NCI-H460 (cell line): ENCODE measurements at regions not wholly inside any gene's neighbourhood (a gene's known extent, or its start where the extent isn't known, plus 50 kb on each side); places are given as distances from the start of the nearest gene placed in this dataset.

Experiments used
- DNase-seq: peaks from one replicate; pipeline ENCODE4 v3.0.0-alpha.2; 2016; ENCODE audit warnings: low read depth; ENCODE audit errors: extremely low read depth

DNA sequence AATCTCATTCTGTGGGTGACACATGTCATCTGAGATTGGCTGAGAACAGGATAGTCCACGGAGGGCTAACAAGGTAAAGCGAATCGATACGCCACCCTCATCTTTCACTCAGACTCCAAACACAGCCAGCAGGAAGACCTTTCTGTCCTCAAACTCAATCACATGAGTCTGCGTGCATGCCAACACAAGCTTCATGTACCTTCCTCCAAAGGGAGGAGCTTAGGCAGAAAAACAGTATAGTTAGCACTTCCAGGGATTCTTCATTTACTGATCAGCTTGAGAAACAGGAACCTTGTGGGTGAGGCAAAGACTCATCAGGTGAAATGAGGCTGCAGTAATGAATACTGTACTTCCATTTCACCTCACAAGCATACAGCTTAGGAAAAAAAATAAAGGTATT lies 767.1 kb upstream of the API5 start:
- DNase-seq, result no peak

DNA sequence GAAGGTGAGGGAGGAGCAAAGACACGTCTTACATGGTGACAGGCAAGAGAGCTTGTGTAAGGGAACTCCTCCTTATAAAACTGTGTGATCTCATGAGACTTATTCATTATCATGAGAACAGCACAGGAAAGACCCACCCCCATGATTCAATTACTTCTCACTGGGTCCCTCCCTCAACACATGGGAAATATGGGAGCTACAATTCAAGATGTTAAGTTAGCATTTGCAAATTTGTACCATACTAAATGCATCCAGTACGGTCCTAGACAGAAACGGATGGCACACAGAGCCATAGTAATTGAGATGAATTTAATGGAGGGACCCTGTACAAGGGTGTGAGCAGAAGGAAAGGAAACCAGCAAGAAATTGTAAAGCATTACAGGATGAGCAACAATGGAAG lies 765.8 kb upstream of the API5 start:
- no peak for DNase-seq

DNA sequence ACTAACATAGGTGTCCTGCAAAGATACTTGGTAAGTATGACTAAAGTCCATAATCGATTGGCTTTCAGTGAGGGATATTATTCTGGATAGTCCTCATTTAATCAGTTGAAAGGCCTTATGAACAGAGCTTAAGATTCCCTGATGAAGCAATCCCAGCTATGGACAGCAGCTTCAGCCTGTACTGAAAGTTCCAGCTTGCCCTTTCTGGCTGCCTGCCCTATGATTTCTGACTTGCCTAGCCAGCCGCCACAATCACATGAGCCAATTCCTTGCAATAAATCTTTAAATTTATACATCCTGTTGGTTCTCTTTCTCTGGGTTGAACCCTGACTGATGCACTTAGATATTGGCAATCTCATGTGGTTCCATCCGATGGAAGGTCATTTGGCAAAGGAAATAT lies 759.0 kb upstream of the API5 start:
- no peak for DNase-seq

DNA sequence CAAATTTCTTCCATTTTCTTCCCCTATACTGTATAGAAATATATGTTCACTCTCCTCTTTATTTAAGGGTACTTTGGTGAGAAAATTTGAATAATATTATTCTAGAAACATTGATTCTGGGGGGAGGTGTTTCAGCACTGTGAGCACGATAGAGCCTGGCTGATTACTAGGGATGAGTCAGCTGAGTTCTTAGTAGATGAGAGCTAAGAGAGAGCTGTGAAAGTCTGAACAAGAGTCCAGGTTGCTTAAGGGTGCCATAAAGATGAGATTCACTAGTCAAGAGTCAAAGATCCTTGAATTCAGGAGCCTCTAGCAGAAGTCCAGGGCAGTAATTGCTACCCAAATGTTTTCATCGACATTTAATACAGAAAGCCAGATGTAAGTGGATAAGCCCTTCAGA lies 756.6 kb upstream of the API5 start:
- no peak for DNase-seq

DNA sequence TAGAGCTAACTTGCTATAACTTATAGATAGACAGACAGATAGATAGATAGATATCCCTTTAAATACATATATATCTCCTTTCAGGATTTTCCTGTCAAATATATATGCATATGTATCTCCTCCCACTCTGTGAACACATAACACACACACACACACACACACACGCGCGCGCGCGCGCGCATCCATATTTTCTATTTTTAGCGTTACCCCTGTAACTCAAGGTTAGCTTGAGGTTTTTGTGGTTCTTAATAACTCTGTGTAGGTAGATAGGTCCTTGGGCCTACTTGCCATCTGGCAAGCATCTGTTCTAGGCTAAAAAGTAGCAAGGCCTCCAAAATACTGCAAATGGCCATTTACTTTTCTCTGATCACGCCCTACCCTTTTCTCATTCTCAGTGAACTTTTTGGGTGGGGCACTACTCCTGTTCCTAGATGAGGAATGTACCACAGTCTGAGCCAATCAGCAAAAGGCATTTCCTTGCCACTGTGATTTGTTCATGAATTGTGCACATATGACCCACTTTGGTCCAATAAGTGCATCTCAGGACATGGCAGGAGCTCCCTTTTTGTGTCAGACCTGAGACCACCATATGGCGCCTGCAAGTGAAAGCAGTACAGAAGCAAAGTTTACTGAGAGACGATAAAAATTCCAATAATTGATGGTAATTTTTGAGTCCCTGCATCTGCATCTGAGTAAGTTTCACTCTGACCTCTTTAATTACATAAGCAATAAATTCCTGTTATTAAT lies 740.5 kb upstream of the API5 start:
- no peak for DNase-seq

DNA sequence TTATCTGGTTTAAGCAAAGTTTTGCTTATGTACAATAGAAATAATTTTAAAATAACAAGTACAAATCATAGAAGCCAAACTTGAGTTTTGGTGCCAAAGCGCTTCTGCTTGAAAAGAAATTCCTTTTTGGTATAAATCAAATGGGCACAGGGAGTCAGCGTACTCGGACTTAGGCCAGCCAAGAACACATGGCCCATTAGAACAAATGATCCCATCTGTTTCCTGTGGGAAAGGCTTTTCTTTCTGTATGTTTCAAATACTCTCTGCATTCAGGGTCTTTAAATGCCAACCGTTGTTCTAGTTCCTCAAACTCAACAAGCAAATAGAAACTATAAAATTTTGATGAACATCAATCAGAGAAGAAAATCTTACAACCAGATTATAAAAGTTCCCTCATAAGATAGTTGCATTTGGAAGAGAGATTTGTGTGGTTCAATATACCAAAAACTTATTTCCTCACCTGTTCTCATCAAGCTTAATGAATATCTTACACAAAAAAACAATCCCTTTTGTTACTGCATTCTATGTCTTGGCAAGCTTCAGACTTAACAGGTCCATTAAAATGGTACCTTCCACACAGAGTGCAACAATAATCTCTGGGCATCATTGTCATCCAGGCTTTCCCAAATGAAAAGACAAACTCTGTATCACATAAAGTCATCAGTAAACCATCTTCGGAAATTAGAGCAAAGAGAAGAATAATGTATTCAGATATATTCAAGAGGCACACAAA lies 739.8 kb upstream of the API5 start:
- no peak for DNase-seq

DNA sequence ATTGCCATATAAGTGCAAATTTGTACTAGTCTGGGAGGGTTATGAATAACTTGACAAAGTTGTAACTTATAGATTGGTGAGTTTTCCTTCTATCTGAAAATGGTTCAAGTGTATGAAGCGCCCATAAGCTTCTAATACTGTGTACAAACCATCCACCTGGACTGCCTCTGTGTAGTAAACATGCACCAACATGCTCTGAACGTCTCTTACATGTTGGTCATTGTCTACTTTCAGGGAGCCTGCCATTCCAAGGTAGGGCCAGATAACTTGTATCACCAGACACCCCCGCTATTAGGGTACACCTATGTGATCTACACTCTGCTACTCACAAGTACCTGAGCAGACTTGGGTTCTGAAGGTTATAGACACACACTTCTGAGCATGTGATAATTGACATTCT lies 735.5 kb upstream of the API5 start:
- no peak for DNase-seq

DNA sequence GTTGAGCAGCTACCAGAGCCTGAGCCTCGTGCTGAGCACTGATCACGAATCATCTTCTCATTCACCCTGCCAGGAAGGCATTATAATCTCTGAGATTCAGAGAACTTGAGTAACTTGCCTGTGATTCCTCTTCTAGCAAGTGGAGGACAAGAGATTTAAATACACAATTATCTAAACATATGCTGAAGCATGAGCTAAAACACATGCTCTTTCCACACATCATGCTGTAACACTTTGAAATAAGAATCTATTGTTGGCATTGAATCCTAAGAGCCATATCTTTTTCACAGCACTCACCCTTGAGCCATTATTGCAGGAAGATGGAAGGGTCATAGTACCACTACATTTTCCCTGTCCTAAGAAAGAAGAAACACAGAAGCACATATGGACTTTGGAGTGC lies 722.5 kb upstream of the API5 start:
- no peak for DNase-seq

DNA sequence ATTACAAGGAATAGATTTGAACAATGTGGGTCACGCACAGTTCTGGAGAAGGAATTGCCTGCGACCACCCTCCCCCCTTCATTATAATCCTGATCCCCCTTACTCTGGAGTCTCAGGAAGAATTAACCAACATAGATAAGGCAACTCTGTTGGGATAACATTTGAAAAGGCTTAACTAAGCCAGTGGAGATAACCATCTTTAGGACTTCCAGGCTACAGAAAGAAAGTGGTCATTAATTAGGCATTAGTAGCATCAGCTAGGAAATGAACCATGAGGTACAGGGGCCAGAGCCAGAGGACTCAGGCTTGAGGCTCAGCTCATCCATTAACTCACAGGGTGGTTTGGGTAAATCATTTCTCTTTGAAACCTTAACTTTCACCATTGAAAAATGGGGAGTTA lies 720.0 kb upstream of the API5 start:
- DNase-seq, result no peak

DNA sequence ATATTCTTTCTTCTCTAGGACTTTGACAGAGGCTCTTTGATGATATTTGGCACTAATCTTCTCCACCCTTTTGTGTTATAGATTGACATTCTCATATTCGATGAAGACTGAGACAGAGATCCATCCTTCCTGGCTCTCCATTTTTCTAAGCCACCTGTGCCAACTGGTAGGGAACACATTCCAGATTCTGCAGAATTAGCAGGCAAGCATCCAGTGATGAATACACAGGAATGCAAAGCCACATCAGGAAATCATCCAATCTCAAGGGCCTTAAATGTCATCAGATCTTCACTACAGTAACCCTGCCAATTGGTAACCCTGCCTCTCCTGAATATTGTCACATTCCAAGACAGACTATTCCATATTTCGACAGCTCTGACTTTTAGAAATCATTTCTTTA lies 718.4 kb upstream of the API5 start:
- no peak for DNase-seq

DNA sequence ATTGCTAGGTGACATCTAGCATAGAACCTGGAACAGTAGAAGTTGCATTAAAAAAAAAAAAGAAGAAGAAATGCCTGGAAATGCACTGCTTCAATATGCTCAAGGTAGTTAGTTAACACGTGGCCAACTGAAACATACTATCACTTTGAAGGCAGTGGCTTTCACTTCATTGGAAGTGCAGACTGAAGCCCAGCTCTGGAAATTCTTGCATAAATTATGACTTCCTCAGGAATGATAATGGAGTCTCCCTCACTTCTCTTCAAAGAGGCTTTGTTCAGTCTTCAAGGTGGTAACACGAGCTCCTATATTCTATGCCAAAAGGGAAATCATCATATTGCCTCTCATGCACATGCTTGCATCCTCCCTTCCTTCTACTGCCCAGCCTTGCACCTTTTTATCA lies 715.9 kb upstream of the API5 start:
- no peak for DNase-seq

DNA sequence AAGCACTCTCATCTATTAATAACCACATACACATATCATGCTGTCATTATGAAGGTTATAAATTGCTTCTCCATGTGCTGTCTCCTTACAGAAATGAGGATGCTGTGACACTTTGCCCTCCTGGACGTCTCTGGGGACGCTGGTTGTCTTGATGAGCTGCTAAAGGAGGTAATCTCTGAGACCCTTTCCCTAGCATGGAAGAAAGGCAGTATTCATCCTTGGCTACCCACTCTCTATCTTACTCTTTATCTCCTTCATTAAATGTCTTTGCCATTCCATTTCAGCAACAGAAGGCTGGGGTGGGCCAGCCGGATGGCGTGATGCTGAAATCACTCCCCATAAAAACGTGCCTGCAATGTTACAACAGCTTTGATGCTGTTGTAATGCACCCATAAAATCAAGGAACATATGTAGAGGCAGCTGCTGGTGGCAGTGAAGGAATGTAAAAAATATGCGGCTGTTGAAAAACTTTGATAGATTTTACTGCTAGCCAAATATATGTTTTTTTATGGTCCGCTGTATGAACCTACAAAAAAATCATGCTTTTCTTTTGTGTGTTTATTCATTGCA lies 715.1 kb upstream of the API5 start:
- no peak for DNase-seq

DNA sequence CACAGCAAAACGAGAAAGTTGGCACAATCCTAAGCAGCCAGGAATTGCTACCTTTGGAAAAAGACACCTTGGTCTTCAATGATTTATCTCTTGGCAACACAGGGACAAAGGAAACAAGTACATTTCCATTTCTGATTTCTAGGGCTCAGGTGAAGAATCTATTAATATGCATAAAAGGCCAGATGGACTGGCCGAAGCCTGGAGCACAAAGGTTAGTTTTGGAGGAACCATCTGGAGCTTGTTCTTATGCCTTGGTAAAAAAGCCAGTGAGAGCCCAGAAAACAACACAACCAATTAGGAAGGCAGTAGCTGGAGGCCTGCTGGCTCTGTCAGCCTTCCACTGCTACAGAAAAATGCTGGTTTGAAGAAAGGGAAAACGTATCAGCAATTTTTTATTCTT lies 713.5 kb upstream of the API5 start:
- no peak for DNase-seq

DNA sequence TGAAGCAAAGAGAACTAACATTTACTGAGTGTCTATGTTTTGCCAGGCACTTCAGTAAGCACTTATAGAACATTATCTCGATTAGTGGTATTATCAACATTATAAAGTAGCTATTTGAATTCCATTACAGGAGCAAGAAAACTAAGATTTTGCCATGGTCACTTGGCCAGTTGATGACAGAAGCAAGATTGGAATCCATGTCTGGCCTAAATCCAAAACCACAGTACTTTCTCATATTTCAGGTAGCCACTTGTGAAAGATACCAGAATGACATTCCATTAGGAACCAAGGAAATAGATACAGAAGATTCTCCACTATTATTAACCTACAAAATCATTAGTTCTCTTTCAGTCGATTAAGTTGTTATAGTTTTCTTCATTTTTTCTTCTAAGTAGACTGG lies 691.0 kb upstream of the API5 start:
- no peak for DNase-seq

DNA sequence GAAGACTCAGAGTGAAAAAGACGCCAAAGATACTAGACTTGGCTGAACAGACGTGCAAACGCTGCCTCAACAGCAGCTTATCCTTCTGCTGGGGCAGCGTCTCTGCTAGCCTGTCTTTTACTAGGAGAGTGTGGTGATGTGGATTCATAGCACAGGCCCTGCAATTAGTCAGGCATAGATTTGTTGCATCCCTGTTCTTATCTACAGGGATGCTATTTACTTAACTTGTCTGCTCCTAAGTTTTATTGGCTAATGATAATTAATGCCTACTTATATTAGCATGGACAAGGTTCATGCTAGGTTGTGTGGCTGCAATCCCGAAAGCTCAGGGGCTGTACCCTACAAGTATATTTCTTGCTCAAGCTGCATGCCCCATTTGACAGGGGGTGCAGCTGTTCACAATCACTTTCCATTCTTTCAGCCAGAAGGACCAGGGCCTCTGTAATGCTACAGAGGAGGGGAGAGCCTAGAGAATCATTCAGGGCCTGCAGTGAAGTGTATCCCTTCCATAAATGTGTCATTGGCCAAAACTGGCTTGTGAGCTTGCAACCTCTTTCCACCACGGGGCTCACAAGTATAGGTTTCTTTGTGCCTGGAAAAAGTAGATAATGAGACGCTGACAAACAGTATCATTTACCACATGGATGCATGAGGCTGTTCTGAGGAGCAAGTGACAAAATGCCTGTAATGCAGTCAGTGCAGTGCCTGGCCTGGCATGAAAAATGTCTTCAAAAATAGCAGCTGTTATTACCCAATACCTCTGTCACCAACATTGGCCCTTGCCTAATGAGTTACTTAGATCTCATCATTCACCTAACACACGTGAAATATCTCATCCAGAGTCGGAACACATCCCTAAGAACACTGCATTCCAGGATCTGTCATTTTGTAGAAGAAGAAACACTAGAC lies 685.8 kb upstream of the API5 start:
- no peak for DNase-seq

DNA sequence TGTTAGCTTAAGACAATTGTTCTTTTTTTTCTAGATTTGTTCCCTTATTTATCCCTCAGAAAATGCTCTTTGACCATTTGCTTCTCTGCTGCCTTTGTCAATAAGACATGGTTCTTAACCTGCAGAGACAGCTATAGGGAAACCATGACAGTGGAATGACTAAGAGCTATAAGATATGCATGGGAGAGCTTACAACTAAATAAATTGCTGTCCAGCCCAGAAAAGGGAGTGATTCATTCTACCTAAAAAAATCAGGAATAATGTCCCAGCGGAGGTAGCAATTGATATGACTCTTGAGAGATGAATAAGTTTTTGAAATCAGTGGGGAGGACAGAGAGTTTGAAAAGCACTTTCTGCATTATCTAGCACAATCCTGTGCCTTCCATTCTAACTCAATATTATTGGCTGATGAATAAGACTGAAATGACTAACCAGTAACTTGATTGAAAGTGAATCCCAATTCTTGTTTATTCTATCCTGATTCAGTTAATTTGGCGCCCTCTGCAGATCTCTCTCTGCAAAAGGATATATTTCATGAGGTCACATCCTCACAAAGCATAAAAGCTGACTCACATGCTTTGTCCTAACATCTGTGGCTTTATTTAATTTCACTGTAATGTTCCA lies 680.5 kb upstream of the API5 start:
- DNase-seq, result no peak

DNA sequence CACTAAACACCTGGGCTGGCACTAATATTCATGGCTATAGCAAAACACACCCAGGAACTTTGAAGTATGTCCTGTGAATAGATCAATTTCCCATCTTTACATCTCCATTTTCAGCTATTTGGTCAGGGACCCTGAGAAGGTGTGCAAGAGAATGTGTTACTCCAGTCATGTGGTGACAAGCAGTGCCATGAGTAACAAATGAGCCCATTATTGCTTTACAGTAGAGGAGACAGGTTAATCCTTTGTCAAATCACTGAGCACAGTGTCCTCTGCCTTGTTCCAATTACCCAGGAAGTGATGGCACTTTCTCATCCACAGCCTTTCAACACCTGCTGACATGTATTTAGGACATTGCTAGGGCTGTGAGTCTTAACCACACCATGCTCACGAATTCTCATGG lies 664.8 kb upstream of the API5 start:
- no peak for DNase-seq

DNA sequence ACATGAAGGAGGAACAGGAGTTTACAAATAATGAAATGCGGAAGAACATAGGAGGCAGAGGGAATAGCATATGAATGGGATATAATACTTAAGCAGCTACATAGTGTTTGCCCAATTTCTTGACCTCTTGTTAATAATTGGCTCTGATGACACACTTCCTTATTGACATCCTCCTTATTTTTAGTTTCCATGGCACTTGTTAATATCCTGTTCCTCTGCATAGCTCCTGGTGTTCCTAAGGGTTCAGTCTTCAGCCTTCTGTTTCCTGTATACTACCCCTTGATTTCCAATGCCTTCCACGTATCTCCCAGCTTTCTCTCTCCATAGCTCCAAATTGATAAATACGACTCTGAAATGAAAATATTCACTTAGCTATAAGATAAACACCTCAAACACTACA lies 663.8 kb upstream of the API5 start:
- DNase-seq, result no peak

DNA sequence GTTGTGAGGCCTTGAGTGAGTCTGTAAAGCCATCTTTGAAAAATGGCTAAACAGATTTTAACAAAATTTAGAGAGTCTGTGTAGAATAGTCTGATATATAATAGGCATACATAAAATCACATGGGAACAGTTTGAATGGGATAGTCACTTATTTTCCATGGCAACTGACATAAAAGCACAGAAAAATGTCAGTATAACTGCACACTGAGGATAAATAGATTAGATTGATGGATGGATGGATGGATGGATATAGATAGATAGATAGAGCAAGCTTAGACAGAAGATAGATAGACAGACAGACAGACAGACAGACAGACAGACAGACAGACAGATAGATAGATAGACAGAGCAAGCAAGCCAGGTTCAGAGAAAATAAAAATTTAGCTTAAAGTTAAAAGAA lies 660.2 kb upstream of the API5 start:
- DNase-seq, result no peak

DNA sequence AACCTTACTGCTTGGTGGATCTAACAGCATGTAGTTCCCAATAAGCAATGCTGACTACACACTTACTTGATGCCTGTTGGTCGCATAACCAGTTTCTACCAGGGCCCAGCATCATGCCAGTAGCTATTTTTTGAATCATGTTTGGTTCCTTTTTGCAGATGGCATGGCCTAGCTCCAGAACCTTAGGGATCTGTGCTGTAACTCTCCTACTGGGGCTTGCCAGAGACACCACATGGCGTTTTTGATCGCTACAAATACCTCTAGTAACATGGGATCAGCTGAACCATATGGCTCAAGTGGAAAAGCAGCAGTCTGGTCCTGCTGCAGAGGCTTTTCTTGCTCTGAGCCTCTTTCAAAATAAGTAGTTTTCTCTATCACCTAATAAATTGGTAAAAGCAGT lies 654.6 kb upstream of the API5 start:
- DNase-seq, result no peak

DNA sequence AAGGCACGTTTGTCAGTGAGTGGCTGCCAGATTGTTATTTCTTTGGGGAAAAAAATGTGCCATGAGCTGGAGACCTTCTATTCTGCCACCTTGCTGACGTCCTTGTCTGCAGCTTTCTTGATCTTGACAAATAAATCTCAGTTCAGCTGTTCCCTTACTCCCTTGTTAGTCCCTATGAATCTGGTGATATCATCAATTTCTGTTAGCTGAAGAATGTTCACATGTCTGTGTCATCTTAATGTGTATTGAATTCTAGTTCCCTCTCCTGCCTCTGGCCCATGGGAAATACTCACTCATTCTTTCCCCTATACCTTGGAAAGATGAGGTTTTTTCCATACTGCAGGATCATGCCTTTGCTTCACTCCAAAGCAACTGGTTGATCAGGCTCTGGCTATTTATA lies 649.9 kb upstream of the API5 start:
- DNase-seq, result no peak
